LoVo (cell line): ENCODE measurements at regions not wholly inside any gene's neighbourhood (a gene's known extent, or its start where the extent isn't known, plus 50 kb on each side); places are given as distances from the start of the nearest gene placed in this dataset.

Experiments used
- DNase-seq: peaks from one replicate; pipeline ENCODE4 v3.0.0-alpha.2; 2016; ENCODE audit warnings: low spot score

DNA sequence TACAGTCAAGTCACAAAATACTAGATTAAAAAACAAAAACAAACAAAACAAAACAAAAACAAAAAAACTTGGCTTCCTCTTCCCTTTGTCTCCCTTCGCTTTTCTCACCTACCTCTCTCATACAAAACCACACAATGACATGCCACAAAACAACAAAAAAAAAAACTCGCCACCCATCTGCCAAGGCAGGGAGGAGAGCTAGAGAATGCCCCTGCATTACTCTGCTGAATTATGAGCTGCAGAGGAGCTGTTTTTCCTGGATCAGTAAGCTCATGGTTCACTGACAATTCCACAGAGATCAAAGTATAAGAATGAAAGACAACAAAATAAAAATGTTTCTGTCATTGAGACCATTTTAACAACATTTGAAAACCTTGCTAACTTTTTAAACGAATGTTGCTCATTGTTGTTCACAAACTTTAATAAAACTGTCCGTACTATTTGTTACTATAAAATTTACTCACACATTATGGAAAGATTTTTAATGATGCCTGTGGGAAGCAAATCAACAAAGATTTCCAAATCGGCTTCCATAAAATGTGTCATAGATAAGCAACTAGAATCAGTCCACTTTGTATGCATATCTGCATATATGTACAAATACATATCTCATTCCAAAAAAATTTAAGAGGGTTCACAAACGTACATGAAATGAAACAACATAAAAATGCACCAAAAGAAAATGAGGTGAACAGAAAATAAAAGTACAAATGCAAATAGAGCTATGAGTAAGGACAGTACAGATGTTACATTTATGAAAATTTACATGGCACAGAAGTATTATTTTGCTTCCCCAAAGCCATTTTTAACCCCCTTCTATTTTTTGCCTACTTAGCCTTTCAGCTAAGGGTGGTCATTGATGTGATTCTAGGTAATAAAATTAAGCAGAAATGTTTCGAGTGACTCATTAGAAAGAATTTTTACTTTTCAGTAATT, 252.4 kb upstream of the FAT4 start:
- no peak for DNase-seq

DNA sequence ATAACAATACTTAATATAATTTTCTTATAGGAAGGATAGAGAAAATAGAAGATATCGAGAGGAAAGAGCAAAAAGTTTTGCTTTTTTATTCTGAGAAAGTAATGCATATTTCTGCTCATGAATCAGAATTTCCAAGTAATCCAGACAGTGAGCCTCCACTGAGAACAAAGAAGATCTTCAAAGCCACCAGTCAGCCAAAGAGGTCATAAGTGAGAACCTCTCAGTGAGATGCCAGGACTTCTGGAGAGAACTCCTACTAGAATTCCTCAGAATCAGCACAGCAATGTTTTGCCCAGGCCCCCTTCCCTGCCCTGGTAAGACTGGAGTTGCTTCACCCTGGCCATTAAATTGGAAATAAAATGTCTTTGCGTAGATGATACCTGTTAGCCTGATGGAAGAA, 254.4 kb upstream of the FAT4 start:
- no peak for DNase-seq

DNA sequence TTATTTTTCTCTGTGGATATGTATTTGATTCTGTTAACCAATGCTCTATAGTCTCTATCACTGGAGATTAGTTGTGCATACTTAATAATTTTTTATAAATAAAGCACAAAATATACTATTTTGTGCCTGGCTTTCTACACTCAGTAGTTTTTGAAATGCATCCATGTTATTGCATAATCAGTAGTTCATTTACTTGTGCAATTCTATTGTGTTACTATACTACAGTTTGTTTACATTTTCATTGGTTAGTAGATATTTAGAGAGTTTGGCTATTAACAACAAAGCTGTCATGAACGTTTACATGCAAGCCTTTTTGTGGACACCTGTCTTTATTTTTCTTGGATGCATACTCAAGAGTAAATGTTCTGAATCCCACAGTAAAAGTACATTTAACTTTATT, 265.0 kb upstream of the FAT4 start:
- no peak for DNase-seq

DNA sequence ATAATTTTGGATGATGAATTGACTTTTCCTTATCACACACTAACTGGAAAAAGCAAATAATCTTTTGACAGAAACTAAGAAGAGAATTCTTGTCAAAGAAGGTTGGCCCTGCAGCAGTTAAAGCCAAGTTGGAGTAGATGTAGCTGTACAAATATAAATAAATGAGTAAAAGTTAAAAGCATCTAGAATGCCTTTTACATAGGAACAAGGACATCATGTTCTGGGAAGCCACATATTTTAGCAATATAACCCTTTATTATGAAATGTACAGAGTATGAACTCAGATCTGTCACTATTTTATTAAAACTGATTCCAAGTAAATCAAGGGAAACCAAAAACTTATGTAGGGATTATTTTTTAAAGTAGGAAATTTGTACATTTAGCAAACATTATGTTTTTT, 269.4 kb upstream of the FAT4 start:
- DNase-seq = no peak

DNA sequence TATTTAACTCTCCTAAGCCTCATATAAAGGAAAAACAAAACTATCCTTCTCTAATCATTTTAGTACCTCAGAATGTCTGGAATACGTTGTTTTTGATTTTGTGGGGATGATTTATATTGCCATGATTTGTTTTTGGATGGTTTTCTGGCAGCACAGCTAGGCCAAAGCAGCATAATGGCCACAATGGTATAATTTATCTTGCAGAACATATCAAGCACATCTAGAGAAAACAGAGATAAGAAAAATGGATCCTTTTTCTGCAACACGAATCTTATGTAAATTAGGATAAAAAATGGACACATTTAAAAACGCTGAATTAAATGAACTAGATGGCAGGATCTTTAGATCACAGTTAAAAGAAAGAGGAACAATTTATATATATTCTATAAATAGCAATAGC, 269.9 kb upstream of the FAT4 start:
- DNase-seq = no peak

DNA sequence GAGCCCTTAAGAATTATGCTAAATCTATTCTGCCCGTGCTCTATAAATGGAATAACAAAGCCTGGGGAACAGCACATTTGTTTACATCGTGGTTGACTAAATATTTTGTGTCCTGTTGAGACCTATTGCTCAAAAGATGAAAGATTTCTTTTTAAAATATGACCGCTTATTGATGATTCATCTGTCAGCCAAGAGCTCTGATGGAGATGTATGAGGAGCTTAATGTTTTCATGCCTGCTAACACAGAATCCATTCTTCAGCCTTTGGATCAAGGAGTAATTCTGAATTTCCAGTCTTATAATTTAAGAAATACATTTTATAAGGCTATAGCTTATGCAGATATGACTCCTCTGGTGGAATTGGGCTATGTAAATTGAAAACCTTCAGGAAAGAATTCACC, 271.3 kb upstream of the FAT4 start:
- no peak for DNase-seq

DNA sequence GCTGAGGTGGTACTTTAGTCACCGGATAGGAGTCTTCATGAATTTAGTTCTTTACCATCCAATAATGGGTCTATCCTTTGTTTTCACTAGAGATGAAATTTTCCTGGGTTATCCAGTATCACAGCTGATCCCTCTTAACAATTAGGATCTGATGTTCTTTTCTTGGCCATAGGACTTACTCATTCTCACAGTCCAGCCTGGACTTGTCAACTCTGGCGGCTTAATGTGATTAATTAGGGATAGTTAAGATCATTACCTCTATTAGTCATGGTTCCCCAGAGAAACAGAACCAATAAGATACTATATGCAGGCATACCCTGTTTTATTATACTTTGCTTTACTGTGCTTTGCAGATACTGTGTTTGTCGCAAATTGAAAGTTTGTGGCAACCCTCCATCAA, 272.7 kb upstream of the FAT4 start:
- no peak for DNase-seq

DNA sequence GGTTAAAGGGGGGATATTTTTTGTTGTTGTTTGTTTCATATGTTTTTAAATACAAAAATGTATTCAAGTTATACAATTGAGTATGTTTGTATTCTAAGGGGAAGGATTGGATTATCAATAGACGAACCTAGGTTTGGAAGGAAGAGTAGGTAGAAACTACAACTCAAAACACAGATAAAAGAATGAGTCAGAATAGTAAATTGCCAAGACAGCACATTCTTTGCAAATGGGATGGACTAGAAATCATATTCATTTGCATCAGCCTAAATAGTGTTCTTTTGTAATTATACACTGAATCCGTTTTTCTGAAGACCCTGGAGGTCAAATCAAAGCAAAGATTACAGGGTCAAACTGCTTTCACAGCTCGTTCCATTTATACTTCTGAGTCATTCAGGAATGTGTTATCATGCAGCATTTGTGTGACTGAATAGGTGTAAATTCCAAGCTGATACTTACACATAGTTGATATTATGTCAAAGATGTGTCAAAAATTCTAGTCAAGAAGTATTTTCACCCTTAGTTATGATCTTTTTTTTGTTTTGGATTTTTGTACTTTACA, 273.3 kb upstream of the FAT4 start:
- no peak for DNase-seq

DNA sequence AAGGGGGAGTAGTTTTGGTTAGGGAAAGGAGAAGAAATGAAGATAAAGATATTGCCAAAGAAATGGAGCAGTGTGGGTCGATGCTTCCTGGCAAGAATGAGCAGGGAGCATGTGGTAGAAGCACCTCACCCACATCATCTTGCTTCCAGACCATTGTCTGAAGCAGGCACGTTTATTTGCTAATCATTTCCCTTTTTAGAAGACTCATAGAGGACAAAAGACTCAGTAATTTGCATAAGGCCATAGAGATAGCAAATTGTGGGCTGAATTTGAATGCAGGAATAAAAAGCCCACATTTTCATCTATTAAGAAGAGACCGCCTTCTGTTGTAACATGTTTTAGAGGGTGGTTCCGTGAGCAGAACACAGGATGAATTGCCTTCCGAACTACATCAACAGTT, 275.2 kb upstream of the FAT4 start:
- no peak for DNase-seq

DNA sequence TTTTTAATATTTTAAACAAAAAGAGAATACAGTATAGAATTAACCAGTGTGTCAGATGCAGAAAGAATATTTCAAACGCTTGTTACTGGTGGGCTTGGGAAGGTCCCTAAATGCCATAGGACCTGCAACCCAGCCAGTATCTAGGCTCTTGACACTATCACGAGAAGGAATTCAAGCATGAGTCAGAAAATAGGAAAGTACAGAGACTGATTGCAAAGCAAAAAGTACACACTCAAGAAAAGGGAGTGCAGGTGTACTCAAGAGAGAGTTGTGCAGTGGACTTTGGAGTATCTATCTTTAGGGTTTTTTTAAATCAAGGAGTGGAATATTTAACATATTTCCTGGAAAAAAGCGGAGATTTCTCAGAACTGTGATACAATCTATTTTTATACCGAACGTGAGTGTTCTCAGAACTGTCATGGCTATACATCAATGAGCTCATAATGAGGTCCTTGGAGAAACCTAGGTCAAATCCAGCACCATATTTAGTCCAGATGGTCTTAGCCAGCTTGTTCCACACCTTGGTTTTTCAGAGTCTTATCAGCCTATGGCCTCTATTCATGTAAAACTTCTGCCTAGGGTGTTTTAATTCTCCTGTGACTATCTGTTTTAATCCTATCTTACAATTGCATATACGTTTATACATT, 291.8 kb upstream of the FAT4 start:
- no peak for DNase-seq

DNA sequence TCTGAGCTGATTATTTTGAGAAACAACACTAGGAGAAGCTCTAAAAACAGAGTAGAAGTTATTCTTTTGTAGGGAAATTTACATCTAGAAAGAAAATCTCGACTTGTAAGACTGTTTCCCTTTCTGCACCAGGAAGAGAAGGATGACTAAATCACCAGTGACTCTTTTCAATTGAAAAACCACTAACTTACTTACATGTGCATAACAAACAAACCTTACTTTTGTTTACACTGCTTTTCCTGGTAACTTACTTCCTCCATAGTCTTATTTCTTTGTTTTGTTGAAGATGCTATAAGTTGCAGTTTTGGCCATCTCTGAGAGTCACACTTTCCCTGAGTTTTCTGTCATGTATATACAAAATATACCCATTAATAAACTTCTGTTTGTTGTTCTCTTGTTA, 293.6 kb upstream of the FAT4 start:
- DNase-seq = no peak

DNA sequence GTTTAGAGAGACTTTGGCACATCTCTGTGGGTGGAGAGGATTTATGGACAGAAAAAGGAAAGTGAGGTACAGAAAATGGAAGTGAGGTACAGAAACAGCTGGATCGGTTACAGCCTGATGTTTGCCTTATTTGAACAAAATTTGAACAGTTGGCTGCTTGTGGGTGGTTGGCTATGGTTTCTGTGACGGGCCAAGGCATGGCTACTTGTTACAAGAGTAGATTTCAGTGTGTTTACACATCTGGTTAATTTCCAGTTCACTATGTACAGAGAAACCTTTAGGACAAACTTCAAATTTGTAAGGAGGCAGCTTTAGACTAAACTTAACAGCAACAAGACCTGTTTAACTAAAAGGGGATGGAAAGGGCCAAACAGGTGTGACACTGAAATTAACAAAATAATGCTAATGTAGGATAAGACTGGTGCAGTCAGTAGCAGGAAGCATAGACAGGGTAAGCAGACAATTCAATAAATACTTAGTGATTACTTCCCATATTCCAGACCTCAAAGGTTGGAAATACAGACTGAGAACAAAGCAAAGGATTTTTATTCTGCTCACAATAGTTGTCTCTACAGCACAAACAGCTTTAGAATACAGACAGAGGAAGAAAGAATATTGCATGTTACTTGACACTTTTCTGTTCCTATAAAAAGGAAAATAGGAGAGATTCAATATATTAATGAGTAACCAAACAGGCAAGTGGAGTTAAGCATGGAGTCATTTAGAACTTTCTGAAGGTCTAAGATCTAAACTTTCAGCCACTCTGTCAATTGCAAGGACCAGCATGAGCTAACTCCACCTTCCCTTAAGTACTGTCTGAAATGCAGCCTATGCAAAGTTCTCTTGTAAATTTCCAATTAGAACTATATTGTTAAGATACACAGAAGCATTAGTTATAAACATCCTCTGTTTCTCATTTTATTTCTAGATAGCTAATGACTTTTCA, 294.4 kb upstream of the FAT4 start:
- DNase-seq = no peak

DNA sequence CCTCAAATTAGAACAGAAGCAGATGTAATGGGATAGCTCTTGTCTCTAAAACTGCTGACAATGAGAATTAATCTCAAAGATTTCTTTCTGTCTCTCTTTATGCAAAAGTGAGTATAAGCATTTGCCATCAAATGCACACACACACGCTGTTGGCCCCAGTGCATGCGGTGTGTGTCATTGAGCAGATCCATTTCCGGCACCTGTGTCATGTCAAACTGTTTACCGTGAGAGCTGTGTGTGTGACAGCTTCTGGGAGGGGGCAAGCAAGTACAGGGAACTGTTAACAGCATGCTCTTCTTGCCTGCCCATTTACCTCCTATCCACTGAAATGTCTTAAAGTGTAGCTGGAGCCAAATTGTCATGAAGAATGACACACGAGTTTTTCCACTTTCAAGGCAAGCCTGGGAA, 297.9 kb upstream of the FAT4 start:
- no peak for DNase-seq

DNA sequence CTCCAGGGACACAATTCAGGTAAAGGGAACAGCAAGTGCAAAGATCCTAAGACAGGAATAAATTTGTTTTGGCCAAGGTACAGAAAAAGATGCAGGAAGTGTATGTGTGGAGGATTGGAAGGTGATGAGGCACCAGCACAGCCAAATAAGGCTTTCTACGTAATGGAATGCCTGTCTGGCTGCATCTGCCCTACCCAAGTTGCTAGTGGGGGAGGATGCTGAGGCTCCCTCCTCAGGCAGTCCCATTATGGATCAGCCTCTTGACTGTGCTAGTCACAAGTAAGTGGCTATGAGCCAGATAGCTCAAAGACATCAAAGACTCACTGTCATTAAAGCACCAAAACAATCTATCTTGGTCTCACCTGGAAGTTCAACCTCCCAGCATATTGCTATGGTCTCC, 300.9 kb upstream of the FAT4 start:
- no peak for DNase-seq

DNA sequence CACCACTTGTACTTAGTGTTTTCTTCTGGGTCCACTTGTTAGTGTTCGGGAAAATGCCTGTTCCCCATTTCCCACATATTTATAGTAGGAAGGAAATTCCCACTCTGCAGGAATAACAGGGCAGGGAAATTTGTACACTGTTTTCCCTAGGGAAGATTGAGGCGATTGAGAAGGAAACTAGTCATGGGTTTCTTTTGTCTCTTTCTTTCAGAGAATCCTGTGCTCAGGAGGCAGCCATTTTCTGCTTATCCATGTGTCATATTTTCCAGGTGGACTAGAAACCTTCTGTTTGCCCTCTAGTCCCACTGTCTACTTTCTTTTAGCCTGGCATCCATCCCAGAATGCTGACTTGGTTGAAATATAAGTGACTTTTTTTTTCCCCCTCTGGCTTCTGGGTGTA, 299.1 kb upstream of the ANKRD50 start:
- DNase-seq = no peak

DNA sequence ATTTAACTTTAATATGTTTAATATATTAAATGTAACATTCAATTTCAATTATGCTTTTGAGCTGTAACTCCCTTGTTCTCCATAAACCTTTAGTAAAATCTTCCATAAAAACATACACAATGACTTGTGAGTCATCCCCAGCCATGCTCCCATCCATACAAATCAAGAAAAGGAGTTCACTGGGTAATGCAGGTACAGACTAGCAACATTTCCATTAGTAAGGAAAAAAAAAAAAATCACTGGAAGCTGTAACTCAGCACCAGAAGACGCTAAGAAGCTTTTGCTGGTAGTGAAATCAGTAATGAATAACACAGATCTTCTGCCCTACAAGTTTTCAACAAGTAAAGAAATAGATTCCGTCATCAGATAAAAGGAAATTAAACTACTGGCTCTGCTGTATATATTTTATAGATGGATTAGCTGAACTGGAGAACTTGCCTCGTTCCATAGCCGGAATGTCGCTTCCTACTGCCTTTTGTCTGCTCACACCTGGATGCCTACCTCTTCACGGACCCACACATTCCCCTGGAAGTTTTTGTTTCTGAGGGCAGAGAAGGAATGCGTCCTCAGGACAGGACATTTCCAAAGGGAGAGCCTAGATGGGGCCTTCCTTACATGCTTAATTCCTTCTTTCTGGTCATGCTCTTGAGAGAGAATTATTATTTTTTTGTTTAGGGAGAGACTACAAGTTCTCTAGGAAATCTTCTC, 298.4 kb upstream of the ANKRD50 start:
- DNase-seq = no peak

DNA sequence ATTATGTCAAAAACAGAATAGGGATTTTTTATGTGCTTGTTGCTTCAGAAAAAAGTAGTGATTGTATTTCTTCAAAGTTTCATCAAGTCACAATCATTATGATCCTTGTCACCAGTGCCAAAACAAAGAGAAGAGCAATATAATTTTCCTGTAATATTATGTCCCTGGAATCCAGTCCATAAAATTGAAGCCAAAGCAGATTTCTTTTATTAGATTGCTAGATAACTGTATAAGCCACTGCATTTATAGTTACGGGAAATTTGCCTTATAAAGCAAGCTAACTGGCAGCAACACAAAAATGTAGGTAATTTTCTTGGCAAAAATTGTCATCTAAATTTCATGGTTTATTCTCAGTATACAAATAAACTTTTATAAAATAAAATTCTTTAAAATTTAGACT, 296.1 kb upstream of the ANKRD50 start:
- no peak for DNase-seq

DNA sequence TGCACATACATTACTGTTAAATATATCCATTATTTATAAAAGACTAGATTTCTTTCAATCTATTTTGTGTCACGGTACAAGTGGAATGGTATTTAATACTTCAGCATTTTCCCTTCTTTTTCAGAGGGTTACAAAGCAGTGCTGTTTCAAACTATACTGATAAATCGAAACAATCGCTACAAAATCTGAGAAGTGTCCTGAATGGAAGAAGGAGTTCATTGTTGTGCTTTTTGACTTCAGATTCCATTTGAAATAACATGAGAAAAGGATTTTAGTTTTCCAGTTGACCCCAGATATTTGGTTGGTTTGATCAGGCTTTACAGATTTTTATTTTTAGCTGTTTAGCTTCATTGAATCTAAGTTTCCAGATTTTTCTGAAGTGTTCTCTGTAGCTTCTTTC, 292.1 kb upstream of the ANKRD50 start:
- DNase-seq = no peak

DNA sequence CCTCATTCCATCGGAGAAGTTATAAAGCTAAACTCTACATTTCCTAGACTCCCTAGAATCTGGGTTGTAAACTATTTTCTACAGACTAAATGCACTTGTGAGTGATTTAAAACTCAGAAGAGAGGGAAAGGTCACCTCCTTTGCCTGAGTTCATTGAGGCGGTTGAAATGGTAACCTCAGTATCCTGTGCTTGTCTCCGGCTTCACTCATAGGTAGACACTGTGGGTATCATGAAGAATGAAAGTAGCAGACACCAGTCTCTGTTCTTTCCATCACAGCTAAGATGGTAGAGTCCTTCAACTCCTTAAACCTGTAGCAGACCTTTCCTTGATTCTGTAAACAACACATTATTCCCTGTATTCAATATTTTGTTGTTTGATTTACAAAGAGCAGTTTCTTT, 291.3 kb upstream of the ANKRD50 start:
- DNase-seq = no peak

DNA sequence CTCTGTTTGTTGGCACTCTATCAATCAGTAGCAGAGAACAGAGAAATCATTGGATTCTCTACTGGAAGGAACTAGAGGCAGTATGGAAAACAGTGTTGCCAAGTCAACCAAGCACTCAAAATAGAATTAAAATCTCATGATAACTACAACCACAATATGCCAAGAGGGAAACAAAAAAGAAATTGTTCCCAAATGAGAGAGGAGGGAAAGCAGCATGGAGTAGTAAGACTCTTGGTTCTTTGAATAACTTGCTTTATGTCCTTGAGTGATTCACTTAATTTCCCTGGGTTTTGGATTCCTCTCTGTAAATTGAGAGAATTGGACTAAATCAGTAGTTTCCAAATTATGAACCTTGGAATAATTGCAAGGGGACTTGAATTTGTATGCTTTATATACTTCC, 285.5 kb upstream of the ANKRD50 start:
- no peak for DNase-seq

DNA sequence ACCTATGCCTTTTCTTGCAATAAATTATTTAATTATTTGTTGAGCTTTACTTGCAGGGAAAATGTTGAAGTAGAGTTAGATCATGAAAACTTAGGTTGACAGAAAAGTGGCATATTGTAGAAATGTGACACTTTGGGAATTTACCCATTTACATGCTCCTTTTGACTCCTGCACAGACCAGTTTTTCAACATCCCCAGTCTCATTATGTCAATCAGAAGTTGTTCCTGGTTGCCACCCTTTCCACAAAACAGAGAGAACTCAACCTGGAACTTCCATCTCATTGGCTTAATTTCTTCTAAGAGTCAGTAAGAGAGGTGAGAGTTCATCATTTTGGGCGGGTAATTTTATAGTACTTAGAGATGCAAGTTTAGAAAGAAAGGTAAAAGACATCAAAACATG, 284.6 kb upstream of the ANKRD50 start:
- no peak for DNase-seq

DNA sequence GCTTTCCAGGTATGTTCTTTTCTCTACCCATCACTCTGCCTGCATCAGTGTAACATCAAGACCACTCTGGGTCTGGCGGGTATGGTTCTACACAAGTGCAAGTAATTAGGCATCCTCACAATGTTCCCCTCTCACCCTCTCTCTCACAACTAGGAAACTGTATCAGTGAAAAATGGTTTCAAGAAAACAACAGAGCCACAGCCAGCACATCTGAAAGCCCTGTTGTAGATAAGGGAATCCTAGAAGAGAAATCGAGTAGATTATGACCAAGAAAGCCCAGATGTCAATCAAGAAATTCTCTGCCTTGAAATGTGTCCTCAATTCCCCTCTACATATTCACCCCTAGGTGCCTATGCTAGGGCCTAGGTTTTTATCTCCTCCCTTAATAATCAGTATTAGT, 281.3 kb upstream of the ANKRD50 start:
- DNase-seq = no peak
